ENCODE measurements at regions not wholly inside any gene's neighbourhood (a gene's known extent, or its start where the extent isn't known, plus 50 kb on each side); places are given as distances from the start of the nearest gene placed in this dataset.

- DNase-seq: no peak
Observed at GRCh38 chr2:18648161-18648560, 58.8 kb upstream of the NT5C1B start.

- DNase-seq: no peak
Observed at GRCh38 chr2:18647731-18648130, 58.4 kb upstream of the NT5C1B start.

GRCh38 chr2:18645315-18645714, 55.9 kb upstream of the NT5C1B start:
- no peak for DNase-seq

- no peak for DNase-seq
Observed at GRCh38 chr2:18644115-18644462, 54.7 kb upstream of the NT5C1B start.

- DNase-seq: no peak
Observed at GRCh38 chr2:18643326-18644114, 54.2 kb upstream of the NT5C1B start.

GRCh38 chr2:18641823-18642222, 52.5 kb upstream of the NT5C1B start:
- DNase-seq: no peak

GRCh38 chr2:18639756-18640453, 50.5 kb upstream of the NT5C1B start:
- DNase-seq: no peak

Data from C1 segment of cervical spinal cord (tissue), 14 donors.